Keratinocyte (primary cell): ENCODE measurements at regions not wholly inside any gene's neighbourhood (a gene's known extent, or its start where the extent isn't known, plus 50 kb on each side); places are given as distances from the start of the nearest gene placed in this dataset.

Experiments used
- DNase-seq: peaks from one replicate; pipeline ENCODE4 v3.0.0-alpha.2; 2011; ENCODE audit warnings: low read depth, missing footprints, low spot score
- FAIRE-seq: peaks from 2 replicates; lab custom pipeline; 2011; peaks lifted over from hg19 to GRCh38; lab: Jason Lieb, UNC
- H2AFZ ChIP-seq: 2 replicates; pipeline ENCODE4 v1.6.0; 2012; ENCODE audit warnings: low read length, control low read depth, inconsistent platforms; ENCODE audit not compliant: control insufficient read depth
- H3K27ac ChIP-seq: 2 replicates; pipeline ENCODE4 v1.5.1; 2011; ENCODE audit warnings: low read length; ENCODE audit not compliant: control insufficient read depth, insufficient read depth
- H3K27me3 ChIP-seq: 3 replicates; pipeline ENCODE4 v1.6.0; 2011; ENCODE audit warnings: low read length; ENCODE audit not compliant: control insufficient read depth, insufficient read depth; ENCODE audit errors: extremely low read depth
- H3K36me3 ChIP-seq, 2 experiments: 2 replicates in 1 of 2; 3 replicates in 1 of 2; pipeline ENCODE4 v1.5.1; 2011; ENCODE audit warnings: low read length in 2 of 2, mild to moderate bottlenecking in 1 of 2; ENCODE audit not compliant: control insufficient read depth in 2 of 2, insufficient read depth in 2 of 2; ENCODE audit errors: extremely low read depth in 1 of 2
- H3K4me1 ChIP-seq: 3 replicates; pipeline ENCODE4 v1.5.1; 2011; ENCODE audit warnings: low read length; ENCODE audit not compliant: control insufficient read depth, insufficient read depth; ENCODE audit errors: extremely low read depth
- H3K4me2 ChIP-seq: 3 replicates; pipeline ENCODE4 v1.6.0; 2011; ENCODE audit warnings: low read depth, low read length; ENCODE audit not compliant: control insufficient read depth, insufficient read depth; ENCODE audit errors: extremely low read depth
- H3K4me3 ChIP-seq, 3 experiments: fragments of 200-600 bp in 1 of 3; sonication (generic) in 1 of 3; 2 replicates in 2 of 3; 3 replicates in 1 of 3; pipeline ENCODE4 v1.5.1; 2011 to 2016; ENCODE audit warnings: low read length in 3 of 3, mild to moderate bottlenecking in 3 of 3, control low read depth in 2 of 3, inconsistent platforms in 1 of 3, low read depth in 1 of 3, mixed read lengths in 1 of 3, mixed run types in 1 of 3, moderate library complexity in 1 of 3; ENCODE audit not compliant: control insufficient read depth in 2 of 3, insufficient read depth in 2 of 3; ENCODE audit errors: extremely low read depth in 1 of 3
- H3K79me2 ChIP-seq: 2 replicates; pipeline ENCODE4 v1.6.0; 2012; ENCODE audit warnings: low read length; ENCODE audit not compliant: control insufficient read depth, insufficient read depth
- H3K9ac ChIP-seq: 3 replicates; pipeline ENCODE4 v1.6.0; 2011; ENCODE audit warnings: low read length; ENCODE audit not compliant: control insufficient read depth, insufficient read depth; ENCODE audit errors: extremely low read depth
- H3K9me1 ChIP-seq: 3 replicates; pipeline ENCODE4 v1.6.0; 2011; ENCODE audit warnings: low read length; ENCODE audit not compliant: control insufficient read depth, insufficient read depth; ENCODE audit errors: extremely low read depth
- H3K9me3 ChIP-seq: 2 replicates; pipeline ENCODE4 v1.5.1; 2012; ENCODE audit warnings: low read depth, low read length; ENCODE audit not compliant: control insufficient read depth
- H4K20me1 ChIP-seq: 3 replicates; pipeline ENCODE4 v1.6.0; 2011; ENCODE audit warnings: low read length; ENCODE audit not compliant: control insufficient read depth, insufficient read depth; ENCODE audit errors: extremely low read depth
- EZH2 ChIP-seq: IDR thresholded peaks from one replicate; pipeline ENCODE4 v1.6.1; 2012; ENCODE audit warnings: inconsistent platforms, mild to moderate bottlenecking, low read length, moderate library complexity
- dilution Hi-C: fragments of 300-500 bp; cut with MboI; formaldehyde crosslinking; loops from one replicate; pipeline ENCODE4 v1.7.0; 2020; ENCODE audit warnings: low sequenced_read_pairs; ENCODE audit not compliant: extremely low pct_ligation_motif_present
- TF ChIP-seq, protein P1 (sequence below), 3 experiments: IDR thresholded peaks in 1 of 3; conservative IDR thresholded peaks in 1 of 3; optimal IDR thresholded peaks in 1 of 3; 2 replicates in 2 of 3; 3 replicates in 1 of 3; pipeline versions ENCODE3 to v1.5.1; 2011; ENCODE audit warnings: low read length in 3 of 3, mild to moderate bottlenecking in 3 of 3, moderate library complexity in 2 of 3, control low read depth in 1 of 3, inconsistent platforms in 1 of 3; ENCODE audit not compliant: insufficient read depth in 2 of 3; ENCODE audit errors: extremely low read depth in 1 of 3

DNA sequence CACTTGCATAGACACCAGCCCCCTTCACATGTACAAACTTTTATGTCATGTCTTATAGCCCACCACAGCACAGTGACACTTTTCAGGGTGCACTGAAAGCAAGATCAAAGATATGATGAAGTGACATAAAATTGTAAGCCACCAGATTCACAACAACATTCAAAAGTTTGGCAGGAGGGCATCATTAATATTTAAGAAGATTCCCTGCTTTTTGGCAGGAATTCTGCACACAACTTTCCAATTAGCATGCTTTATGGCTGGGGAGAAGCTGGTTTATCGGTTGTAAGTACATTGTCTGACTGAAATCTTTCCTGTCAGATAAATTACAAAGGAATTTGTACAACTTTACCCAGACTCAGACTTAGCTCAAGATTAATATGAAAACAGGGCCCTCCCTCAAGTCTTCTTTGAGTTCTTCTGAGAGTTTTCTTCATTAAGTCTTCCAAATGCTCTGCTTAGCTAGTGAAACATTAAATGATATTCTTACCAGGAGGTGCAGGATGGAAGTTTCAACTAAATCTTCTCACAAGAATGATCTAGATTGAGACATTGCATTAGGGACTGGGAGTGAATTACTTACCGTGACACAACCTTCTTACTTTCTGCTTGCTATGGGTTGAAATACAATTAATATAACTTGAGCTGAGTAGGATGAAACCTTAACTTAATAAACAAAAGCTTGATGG is 523.8 kb downstream of the PPARGC1A start:
- DNase-seq: no peak
- no peaks in the 10 kb centered on the region for H3K9me1 ChIP-seq
- no peak overlapping the region for H2AFZ ChIP-seq
- H3K36me3 ChIP-seq: no peaks in the 10 kb centered on the region
- H3K27me3 ChIP-seq: no peaks in the 10 kb centered on the region
- no peaks in the 10 kb centered on the region for H4K20me1 ChIP-seq
- H3K4me2 ChIP-seq: no peak overlapping the region
- FAIRE-seq: no peak
- no peaks in the 10 kb centered on the region for H3K79me2 ChIP-seq
- TF ChIP-seq, protein P1, sequence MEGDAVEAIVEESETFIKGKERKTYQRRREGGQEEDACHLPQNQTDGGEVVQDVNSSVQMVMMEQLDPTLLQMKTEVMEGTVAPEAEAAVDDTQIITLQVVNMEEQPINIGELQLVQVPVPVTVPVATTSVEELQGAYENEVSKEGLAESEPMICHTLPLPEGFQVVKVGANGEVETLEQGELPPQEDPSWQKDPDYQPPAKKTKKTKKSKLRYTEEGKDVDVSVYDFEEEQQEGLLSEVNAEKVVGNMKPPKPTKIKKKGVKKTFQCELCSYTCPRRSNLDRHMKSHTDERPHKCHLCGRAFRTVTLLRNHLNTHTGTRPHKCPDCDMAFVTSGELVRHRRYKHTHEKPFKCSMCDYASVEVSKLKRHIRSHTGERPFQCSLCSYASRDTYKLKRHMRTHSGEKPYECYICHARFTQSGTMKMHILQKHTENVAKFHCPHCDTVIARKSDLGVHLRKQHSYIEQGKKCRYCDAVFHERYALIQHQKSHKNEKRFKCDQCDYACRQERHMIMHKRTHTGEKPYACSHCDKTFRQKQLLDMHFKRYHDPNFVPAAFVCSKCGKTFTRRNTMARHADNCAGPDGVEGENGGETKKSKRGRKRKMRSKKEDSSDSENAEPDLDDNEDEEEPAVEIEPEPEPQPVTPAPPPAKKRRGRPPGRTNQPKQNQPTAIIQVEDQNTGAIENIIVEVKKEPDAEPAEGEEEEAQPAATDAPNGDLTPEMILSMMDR (optimal IDR thresholded peaks at IDR 0.05 in 1 of 3, IDR thresholded peaks at IDR 0.05 in 1 of 3, conservative IDR thresholded peaks at IDR 0.05 in 1 of 3; ENCODE audit: extremely low read depth in 1 of 3, insufficient read depth in 2 of 3, low read length in 3 of 3): no peak
- TF ChIP-seq EZH2: no peak
- H3K9ac ChIP-seq: no peak overlapping the region
- H3K4me3 ChIP-seq: no peak overlapping the region
- no peaks in the 10 kb centered on the region for H3K4me1 ChIP-seq
- no peaks in the 10 kb centered on the region for H3K9me3 ChIP-seq
- dilution Hi-C loops: no loop called here
- no peak overlapping the region for H3K27ac ChIP-seq

DNA sequence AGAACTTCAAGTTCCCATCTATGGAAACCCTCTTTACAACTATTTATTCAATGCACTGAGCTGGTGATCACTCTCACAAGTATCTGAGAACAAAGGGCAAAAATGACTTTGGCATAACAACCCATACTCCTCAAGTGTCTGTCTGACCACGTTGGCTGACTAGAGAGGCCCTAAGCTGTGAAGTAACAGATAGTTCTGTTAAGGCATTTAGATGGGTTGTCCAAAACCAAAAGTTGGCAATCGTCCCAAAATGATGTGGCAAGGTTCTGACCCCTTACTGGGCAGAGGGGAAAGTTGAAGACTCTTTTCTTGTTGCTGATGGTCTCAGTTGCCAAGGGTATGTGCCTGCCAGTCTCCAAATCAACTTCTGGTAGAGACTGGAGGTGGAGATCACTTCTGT is 524.8 kb downstream of the PPARGC1A start:
- H3K9me3 ChIP-seq: no peaks in the 10 kb centered on the region
- H3K4me2 ChIP-seq: no peak overlapping the region
- FAIRE-seq: no peak
- no peaks in the 10 kb centered on the region for H3K4me1 ChIP-seq
- DNase-seq: no peak
- H3K27ac ChIP-seq: no peak overlapping the region
- no peaks in the 10 kb centered on the region for H3K27me3 ChIP-seq
- no peak overlapping the region for H2AFZ ChIP-seq
- no peak overlapping the region for H3K9ac ChIP-seq
- no peaks in the 10 kb centered on the region for H3K79me2 ChIP-seq
- no peaks in the 10 kb centered on the region for H3K36me3 ChIP-seq
- dilution Hi-C loops: no loop called here
- H4K20me1 ChIP-seq: no peaks in the 10 kb centered on the region
- H3K9me1 ChIP-seq: no peaks in the 10 kb centered on the region
- TF ChIP-seq, protein P1 (optimal IDR thresholded peaks at IDR 0.05 in 1 of 3, IDR thresholded peaks at IDR 0.05 in 1 of 3, conservative IDR thresholded peaks at IDR 0.05 in 1 of 3; ENCODE audit: extremely low read depth in 1 of 3, insufficient read depth in 2 of 3, low read length in 3 of 3): no peak
- TF ChIP-seq EZH2: no peak
- no peak overlapping the region for H3K4me3 ChIP-seq
